Activated CD4-positive, alpha-beta T cell treated with anti-CD3 and anti-CD28 coated beads for 36 hours (primary cell): ENCODE measurements at regions not wholly inside any gene's neighbourhood (a gene's known extent, or its start where the extent isn't known, plus 50 kb on each side); places are given as distances from the start of the nearest gene placed in this dataset.

ENCODE experiments used
- ATAC-seq: fragments of 200-7000 bp; cut with Tn5 transposase; one replicate; pipeline ENCODE4 v1.10.0; 2021; ENCODE audit warnings: mild to moderate bottlenecking, moderate library complexity
- CTCF ChIA-PET: fragments of 350-600 bp; sonication (Branson Sonifier 250); formaldehyde crosslinking; loops from one replicate; lab custom pipeline; 2021; ENCODE audit warnings: antibody characterized with exemption; lab: Charles Lee
- POLR2A ChIA-PET: fragments of 350-600 bp; sonication (Branson Sonifier 250); formaldehyde crosslinking; loops from one replicate; lab custom pipeline; 2021; ENCODE audit warnings: antibody characterized with exemption, inconsistent platforms; lab: Charles Lee
- DNase-seq: peaks from one replicate; pipeline ENCODE4 v3.0.0-alpha.2; 2020
- H3K27ac Mint-ChIP-seq: one replicate; pipeline ENCODE4 v1.8.0; 2021; ENCODE audit warnings: mixed read lengths
- H3K27me3 Mint-ChIP-seq: one replicate; pipeline ENCODE4 v1.8.0; 2021; ENCODE audit warnings: mixed read lengths
- H3K36me3 Mint-ChIP-seq: one replicate; pipeline ENCODE4 v1.8.0; 2021; ENCODE audit warnings: low read depth, mixed read lengths
- H3K4me1 Mint-ChIP-seq: one replicate; pipeline ENCODE4 v1.8.0; 2021; ENCODE audit warnings: mixed read lengths
- H3K4me3 Mint-ChIP-seq: one replicate; pipeline ENCODE4 v1.8.0; 2021; ENCODE audit warnings: mild to moderate bottlenecking, moderate library complexity, mixed read lengths
- H3K9me3 Mint-ChIP-seq: one replicate; pipeline ENCODE4 v1.8.0; 2021; ENCODE audit warnings: low read depth, mixed read lengths
- intact Hi-C, 2 experiments: fragments of 100-400 bp; cut with DNase I in 1 of 2; cut with micrococcal nuclease in 1 of 2; formaldehyde crosslinking; loops; one replicate each; pipeline versions ENCODE4 v1.14.2 to v1.15.1; 2022 to 2024; cut with DNase I, micrococcal nuclease

DNA sequence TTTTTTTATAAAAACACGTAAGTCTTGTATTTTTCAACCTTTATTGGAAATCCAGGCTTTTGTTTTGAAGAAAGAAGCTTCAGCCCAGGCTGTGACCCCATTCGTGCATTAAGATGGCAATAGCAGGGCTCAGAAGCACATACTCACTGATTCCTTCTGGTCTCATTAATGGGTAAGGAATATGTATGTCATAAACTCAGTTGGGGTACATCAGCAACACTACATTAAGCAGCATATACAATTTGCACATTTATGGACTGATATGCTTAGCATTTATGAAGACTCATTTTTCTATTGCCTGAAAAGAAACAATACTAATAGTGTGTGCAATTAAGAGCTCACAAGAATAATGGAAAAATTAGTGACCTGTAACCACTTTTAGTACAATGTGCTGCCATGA, 945.4 kb upstream of the PRMT6 start:
- intact Hi-C loops, result no loop called here
- Mint-ChIP-seq H3K4me3 (no peak overlapping the region), H3K4me1 (no peaks in the 10 kb centered on the region), H3K27me3 (no peaks in the 10 kb centered on the region), H3K9me3 (peaks cover 7% of the 10 kb centered on the region), H3K27ac (no peak overlapping the region), H3K36me3 (no peaks in the 10 kb centered on the region)
- POLR2A ChIA-PET, result interaction anchor here (0.7 kb wide), 1 partner anchor 412 kb away, joined by 3 read pairs; no protein-coding TSS in a partner anchor
- CTCF ChIA-PET, result no interaction called here
- no peak for ATAC-seq
- DNase-seq, result no peak

DNA sequence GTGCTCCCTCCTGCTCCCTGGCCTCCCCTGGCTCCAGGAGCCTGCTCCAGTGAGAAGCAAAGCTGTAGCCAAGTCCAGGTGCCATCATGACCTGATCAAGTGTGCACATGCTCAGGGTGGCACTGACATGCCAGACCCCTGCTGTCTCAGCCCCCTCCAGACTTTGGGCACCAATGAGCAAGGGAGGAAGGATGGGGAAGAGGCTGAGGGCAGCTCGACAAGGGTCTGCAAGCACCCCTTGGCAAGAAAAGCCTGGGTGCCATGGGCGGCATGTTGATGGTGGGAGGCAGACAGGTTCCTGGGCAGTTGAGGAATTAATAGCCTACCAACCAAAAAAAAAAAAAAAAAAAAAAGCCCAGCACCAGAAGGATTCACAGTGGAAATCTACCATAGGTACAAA, 942.6 kb upstream of the PRMT6 start:
- CTCF ChIA-PET, result no interaction called here

DNA sequence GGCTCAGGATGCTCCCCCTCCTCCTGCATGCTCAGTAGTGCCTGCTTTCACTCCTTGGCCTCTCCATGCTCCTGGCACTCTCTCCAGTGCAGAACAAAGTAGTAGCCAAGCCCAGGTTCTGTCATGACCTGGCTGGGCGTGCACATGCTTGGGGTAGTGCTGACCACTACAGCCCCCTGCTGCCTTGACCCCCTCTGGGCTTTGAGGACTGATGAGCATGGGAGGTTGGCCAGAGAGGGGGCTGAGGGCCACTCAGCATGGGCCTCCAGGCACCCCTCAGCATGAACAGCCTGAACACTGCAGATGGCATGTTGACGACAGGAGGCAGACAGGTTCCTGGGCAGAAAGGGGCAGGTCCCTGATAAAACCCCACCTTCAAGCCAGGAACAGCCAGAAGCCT, 935.7 kb upstream of the PRMT6 start:
- Mint-ChIP-seq H3K36me3 (no peaks in the 10 kb centered on the region), H3K27ac (no peak overlapping the region), H3K4me3 (no peak overlapping the region), H3K27me3 (no peaks in the 10 kb centered on the region), H3K9me3 (peaks cover 5% of the 10 kb centered on the region), H3K4me1 (no peaks in the 10 kb centered on the region)
- DNase-seq (no peak), ATAC-seq (no peak)
- POLR2A ChIA-PET, result no interaction called here
- CTCF ChIA-PET, result interaction anchor here (1.1 kb wide), 1 partner anchor 38 kb away, joined by 3 read pairs; no protein-coding TSS in a partner anchor
- intact Hi-C loops, result no loop called here

More for the DNA sequence above, 942.6 kb upstream of the PRMT6 start:
- H3K36me3 Mint-ChIP-seq, result no peaks in the 10 kb centered on the region
- no peak overlapping the region for H3K27ac Mint-ChIP-seq
- intact Hi-C loops, result no loop called here
- H3K4me1 Mint-ChIP-seq, result no peaks in the 10 kb centered on the region
- peaks cover 7% of the 10 kb centered on the region for H3K9me3 Mint-ChIP-seq
- no peaks in the 10 kb centered on the region for H3K27me3 Mint-ChIP-seq
- H3K4me3 Mint-ChIP-seq, result no peak overlapping the region
- POLR2A ChIA-PET, result no interaction called here
- ATAC-seq (no peak), DNase-seq (no peak)

DNA sequence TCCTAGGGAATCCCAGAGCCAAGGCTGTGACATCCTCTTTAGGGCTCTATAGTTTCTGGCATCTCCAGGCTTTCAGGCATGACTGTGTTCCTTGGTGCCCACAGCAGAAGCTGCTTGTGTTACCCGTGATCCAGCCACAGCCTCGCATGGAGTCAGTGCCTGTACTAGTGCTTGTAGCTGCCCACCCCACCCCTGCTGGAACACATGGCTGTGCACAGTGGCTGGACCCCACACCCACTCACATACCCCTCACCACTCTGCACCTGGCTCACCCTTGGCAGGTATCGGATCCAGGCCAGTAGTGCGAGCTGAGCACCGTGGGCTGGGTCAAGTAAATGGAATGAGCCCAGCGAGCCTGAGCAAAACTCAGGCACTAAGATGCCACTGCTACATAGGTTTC, 934.7 kb upstream of the PRMT6 start:
- no peak overlapping the region for H3K4me3 Mint-ChIP-seq
- POLR2A ChIA-PET, result no interaction called here
- H3K27ac Mint-ChIP-seq, result no peak overlapping the region
- CTCF ChIA-PET, result interaction anchor here (1.1 kb wide), 1 partner anchor 37 kb away, joined by 3 read pairs; no protein-coding TSS in a partner anchor
- intact Hi-C loops, result no loop called here
- ATAC-seq (no peak), DNase-seq (no peak)
- H3K27me3 Mint-ChIP-seq, result no peaks in the 10 kb centered on the region
- H3K9me3 Mint-ChIP-seq, result peaks cover 5% of the 10 kb centered on the region
- no peaks in the 10 kb centered on the region for H3K36me3 Mint-ChIP-seq
- no peaks in the 10 kb centered on the region for H3K4me1 Mint-ChIP-seq

DNA sequence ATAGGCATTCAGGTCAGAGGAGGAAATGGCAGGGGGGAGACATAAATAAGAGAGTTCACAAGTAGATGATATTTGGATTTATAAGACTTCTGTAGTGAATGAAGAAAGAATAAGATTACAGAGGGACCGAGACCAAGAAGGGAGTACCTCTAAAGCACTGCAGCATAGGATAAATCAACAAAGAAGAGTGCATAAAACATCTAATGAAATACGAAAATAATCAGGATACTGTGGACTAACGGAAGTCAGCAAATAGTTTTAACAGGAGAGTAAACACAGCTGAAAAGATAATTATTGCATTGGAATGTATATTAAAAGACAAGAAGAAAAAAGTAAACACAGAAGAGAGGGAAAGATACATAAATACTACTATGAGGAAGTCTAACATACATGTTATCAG, 921.9 kb upstream of the PRMT6 start:
- Mint-ChIP-seq H3K4me3 (no peak overlapping the region), H3K36me3 (no peaks in the 10 kb centered on the region), H3K27me3 (no peaks in the 10 kb centered on the region), H3K27ac (no peak overlapping the region), H3K4me1 (no peaks in the 10 kb centered on the region), H3K9me3 (peaks cover 4% of the 10 kb centered on the region)
- intact Hi-C loops, result no loop called here
- no peak for ATAC-seq
- ChIA-PET CTCF (no interaction called here), POLR2A (no interaction called here)
- DNase-seq, result no peak

DNA sequence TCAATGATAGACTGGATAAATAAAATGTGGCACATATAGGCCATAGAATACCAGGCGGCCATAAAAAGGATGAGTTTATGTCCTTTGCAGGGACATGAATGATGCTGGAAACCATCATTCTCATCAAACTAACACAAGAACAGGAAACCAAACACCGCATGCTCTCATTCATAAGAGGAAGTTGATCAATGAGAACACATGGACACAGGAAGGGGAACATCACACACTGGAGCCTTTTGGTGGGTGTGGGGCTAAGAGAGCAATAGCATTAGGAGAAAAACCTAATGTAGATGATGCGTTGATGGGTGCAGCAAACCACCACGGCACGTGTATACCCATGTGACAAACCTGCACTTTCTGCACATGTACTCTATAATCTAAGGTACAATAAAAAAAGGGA, 883.4 kb upstream of the PRMT6 start:
- H3K9me3 Mint-ChIP-seq, result peaks cover 12% of the 10 kb centered on the region
- no peaks in the 10 kb centered on the region for H3K27me3 Mint-ChIP-seq
- ChIA-PET POLR2A (no interaction called here), CTCF (no interaction called here)
- intact Hi-C loops, result no loop called here
- no peaks in the 10 kb centered on the region for H3K4me1 Mint-ChIP-seq
- DNase-seq (no peak), ATAC-seq (no peak)
- H3K4me3 Mint-ChIP-seq, result no peak overlapping the region
- H3K27ac Mint-ChIP-seq, result no peak overlapping the region
- no peaks in the 10 kb centered on the region for H3K36me3 Mint-ChIP-seq

DNA sequence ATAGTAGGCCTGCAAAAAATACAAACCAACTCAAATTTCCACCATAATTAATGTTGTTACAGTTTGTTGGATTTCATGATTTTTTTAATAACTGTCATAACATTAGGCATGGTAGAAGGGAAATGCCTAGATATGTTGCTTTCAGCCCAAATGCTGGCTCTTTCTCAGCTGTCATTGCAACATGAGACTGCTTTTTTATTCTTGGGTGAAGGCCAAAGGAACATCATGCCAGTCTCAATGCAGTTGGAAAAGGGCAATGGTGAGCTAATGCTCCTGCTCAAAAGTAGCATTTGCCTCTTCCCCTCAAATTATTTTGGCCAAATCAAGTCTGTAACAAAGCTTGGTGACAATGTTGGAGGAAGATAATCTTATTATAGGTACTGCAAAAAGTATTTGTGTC, 877.7 kb upstream of the PRMT6 start:
- Mint-ChIP-seq H3K4me1 (no peaks in the 10 kb centered on the region), H3K9me3 (peaks cover 6% of the 10 kb centered on the region), H3K27me3 (no peaks in the 10 kb centered on the region), H3K27ac (no peak overlapping the region), H3K4me3 (no peak overlapping the region), H3K36me3 (no peaks in the 10 kb centered on the region)
- intact Hi-C loops, result no loop called here
- CTCF ChIA-PET, result no interaction called here
- ATAC-seq (no peak), DNase-seq (no peak)
- POLR2A ChIA-PET, result no interaction called here

DNA sequence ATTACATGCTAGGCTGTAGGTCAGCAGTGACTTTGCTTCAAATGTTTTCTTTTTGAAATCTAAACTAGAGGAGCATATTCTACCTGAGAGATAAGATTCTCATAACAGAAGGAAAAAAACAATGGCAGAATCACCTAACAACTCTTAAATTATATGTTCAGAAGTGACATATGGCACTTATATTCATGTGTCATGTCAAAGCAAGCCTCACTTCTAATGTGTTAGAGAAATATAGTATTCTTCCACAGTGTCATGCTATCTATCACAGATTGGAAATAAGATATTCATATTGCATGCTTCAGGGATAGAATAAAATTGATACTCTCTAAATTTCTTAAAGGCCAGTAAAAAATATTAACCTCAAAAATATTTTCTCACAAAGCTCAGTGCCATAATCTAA, 874.6 kb upstream of the PRMT6 start:
- Mint-ChIP-seq H3K9me3 (peaks cover 8% of the 10 kb centered on the region), H3K27ac (no peak overlapping the region), H3K4me3 (no peak overlapping the region), H3K36me3 (no peaks in the 10 kb centered on the region), H3K27me3 (no peaks in the 10 kb centered on the region), H3K4me1 (no peaks in the 10 kb centered on the region)
- POLR2A ChIA-PET, result no interaction called here
- ATAC-seq, result no peak
- DNase-seq, result no peak
- CTCF ChIA-PET, result interaction anchor here (0.6 kb wide), 1 partner anchor 58 kb away, joined by 3 read pairs; no protein-coding TSS in a partner anchor
- intact Hi-C loops, result no loop called here

DNA sequence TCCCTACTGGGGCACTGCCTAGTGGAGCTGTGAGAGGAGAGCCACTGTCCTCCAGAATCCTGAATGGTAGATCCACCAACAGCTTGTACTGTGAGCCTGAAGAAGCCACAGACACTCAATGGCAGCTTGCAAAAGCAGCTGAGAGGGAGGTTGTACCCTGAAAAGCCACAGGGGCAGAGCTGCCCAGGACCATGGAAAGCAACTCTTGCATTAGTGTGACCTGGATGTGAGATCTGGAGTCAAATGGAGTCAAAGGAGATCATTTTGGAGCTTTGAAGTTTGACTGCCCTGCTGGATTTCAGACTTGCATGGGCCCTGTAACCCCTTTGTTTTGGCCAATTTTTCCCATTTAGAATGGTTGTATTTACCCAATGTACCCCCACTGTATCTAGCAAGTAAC, 871.4 kb upstream of the PRMT6 start:
- no peaks in the 10 kb centered on the region for H3K4me1 Mint-ChIP-seq
- no peak overlapping the region for H3K27ac Mint-ChIP-seq
- H3K4me3 Mint-ChIP-seq, result no peak overlapping the region
- ChIA-PET CTCF (no interaction called here), POLR2A (no interaction called here)
- intact Hi-C loops, result no loop called here
- no peaks in the 10 kb centered on the region for H3K36me3 Mint-ChIP-seq
- DNase-seq (no peak), ATAC-seq (no peak)
- H3K9me3 Mint-ChIP-seq, result peaks cover 10% of the 10 kb centered on the region
- H3K27me3 Mint-ChIP-seq, result no peaks in the 10 kb centered on the region

DNA sequence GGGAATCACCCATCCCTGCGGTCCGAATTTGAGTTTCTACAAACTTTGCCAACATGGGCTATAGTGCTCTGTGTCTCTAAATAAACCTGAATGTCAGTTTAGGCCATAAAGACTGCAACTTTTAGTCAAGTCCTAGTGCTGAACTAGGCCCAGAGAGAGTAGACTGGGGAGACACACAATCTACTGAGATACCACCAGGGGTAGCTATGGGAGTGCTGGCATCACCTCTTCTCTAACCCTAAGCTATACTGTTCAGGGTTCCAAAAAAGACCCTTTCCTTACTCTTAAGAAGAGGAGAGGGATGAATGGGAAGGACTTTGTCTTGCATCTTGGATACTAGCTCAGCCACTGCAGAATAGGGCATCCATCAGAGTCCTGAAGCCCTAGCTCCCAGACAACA, 866.7 kb upstream of the PRMT6 start:
- Mint-ChIP-seq H3K4me1 (no peaks in the 10 kb centered on the region), H3K9me3 (peaks cover 30% of the 10 kb centered on the region), H3K36me3 (no peaks in the 10 kb centered on the region), H3K27me3 (no peaks in the 10 kb centered on the region), H3K27ac (no peak overlapping the region), H3K4me3 (no peak overlapping the region)
- ChIA-PET CTCF (no interaction called here), POLR2A (no interaction called here)
- no peak for ATAC-seq
- intact Hi-C loops, result no loop called here
- no peak for DNase-seq

DNA sequence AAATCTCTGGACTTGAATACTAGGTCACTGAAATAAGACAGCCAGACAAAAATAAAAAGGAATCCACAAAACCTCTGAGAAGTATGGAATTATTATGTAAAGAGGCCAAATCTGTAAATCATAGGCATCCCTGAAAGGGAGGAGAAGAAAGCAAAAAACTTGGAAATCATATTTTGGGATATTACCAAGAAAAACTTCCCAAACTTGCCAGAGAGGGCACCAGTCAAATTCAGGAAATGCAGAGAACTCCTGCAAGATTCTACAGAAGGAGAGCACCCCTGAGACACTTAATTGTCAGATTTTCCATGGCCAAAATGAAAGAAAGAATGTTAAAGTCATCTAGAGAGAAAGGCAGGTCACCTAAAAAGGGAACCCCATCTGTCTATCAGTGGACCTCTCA, 862.3 kb upstream of the PRMT6 start:
- H3K36me3 Mint-ChIP-seq, result no peaks in the 10 kb centered on the region
- H3K4me1 Mint-ChIP-seq, result no peaks in the 10 kb centered on the region
- H3K27ac Mint-ChIP-seq, result no peak overlapping the region
- H3K4me3 Mint-ChIP-seq, result no peak overlapping the region
- DNase-seq, result no peak
- no peak for ATAC-seq
- CTCF ChIA-PET, result no interaction called here
- H3K9me3 Mint-ChIP-seq, result peaks cover 35% of the 10 kb centered on the region
- intact Hi-C loops, result no loop called here
- H3K27me3 Mint-ChIP-seq, result no peaks in the 10 kb centered on the region
- POLR2A ChIA-PET, result no interaction called here

DNA sequence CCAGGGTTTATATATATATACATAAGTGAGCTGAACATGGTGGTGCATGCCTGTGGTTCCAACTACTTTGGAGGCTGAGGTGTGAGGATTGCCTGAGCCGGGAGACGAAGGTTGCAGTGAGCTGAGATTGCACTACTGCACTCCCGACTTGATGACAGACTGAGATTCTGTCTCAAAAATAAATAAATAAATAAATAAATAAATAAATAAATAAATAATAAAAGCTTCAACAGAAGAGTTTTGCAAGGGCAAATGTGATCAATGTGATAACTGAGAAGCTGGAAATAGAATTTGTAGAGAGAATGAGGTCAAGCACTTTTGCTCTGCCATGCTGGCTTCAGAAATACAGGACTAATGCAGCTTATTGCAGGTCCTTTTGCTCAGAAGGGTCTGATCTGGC, 855.8 kb upstream of the PRMT6 start:
- Mint-ChIP-seq H3K27me3 (no peaks in the 10 kb centered on the region), H3K4me1 (no peaks in the 10 kb centered on the region), H3K9me3 (peaks cover 7% of the 10 kb centered on the region), H3K36me3 (no peaks in the 10 kb centered on the region), H3K27ac (no peak overlapping the region), H3K4me3 (no peak overlapping the region)
- DNase-seq (no peak), ATAC-seq (no peak)
- CTCF ChIA-PET, result no interaction called here
- POLR2A ChIA-PET, result no interaction called here
- intact Hi-C loops, result no loop called here

DNA sequence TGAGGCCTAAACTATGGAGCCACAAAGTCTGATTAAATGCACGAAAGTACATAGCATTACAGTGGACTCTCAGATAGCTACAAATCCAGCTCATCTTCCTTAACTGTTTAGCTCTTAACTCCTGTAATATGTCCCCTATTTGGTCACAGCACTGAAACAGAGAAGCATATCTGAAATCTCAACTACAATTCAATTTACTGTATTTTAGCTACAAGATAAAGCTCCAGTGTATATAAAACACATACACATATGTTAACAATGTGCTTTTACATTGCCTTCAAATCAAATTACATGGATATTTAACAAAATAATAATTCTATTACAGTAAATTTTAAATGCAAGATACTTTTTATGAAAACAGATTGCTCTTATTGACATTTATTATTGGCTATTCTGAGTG, 849.3 kb upstream of the PRMT6 start:
- Mint-ChIP-seq H3K27ac (no peak overlapping the region), H3K36me3 (no peaks in the 10 kb centered on the region), H3K4me3 (no peak overlapping the region), H3K9me3 (peaks cover 3% of the 10 kb centered on the region), H3K4me1 (no peaks in the 10 kb centered on the region), H3K27me3 (no peaks in the 10 kb centered on the region)
- DNase-seq (no peak), ATAC-seq (no peak)
- ChIA-PET POLR2A (no interaction called here), CTCF (no interaction called here)
- intact Hi-C loops, result no loop called here
